ENCODE measurements at regions not wholly inside any gene's neighbourhood (a gene's known extent, or its start where the extent isn't known, plus 50 kb on each side); places are given as distances from the start of the nearest gene placed in this dataset.

DNA sequence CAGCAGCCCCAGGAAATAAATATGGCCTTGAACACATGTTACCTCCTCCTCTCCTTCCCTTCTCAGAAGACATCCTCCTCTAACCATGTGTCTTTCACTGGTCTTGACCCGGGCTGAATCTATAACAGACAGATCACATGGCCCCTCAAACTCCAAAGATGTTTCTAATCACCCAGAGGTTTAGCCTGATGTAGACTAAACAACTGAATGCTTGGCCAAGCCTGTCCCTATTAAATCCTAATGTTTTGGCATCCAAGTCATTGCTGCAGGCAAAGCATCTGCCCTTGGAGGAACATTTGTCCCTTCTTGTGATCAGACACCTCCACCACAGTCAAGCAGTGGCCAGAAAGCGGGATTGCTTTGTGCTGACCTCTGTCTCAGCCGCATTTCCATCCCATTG, 65.5 kb downstream of the ANKRD60 start:
- Histone ChIP-seq H3K27me3 (ENCODE audit: low read depth) (peaks cover 4% of the 10 kb centered on the region), H3K4me3 (no peak overlapping the region), H3K27ac (replicated peaks) (no peak overlapping the region), H3K9me3 (replicated peaks) (no peaks in the 10 kb centered on the region), H3K36me3 (no peaks in the 10 kb centered on the region), H3K4me1 (no peaks in the 10 kb centered on the region)
- TF ChIP-seq, protein P1, sequence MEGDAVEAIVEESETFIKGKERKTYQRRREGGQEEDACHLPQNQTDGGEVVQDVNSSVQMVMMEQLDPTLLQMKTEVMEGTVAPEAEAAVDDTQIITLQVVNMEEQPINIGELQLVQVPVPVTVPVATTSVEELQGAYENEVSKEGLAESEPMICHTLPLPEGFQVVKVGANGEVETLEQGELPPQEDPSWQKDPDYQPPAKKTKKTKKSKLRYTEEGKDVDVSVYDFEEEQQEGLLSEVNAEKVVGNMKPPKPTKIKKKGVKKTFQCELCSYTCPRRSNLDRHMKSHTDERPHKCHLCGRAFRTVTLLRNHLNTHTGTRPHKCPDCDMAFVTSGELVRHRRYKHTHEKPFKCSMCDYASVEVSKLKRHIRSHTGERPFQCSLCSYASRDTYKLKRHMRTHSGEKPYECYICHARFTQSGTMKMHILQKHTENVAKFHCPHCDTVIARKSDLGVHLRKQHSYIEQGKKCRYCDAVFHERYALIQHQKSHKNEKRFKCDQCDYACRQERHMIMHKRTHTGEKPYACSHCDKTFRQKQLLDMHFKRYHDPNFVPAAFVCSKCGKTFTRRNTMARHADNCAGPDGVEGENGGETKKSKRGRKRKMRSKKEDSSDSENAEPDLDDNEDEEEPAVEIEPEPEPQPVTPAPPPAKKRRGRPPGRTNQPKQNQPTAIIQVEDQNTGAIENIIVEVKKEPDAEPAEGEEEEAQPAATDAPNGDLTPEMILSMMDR (IDR thresholded peaks at IDR 0.05; ENCODE audit: borderline replicate concordance): no peak
- DNase-seq: no peak
- intact Hi-C loops (cut with micrococcal nuclease): no loop called here

DNA sequence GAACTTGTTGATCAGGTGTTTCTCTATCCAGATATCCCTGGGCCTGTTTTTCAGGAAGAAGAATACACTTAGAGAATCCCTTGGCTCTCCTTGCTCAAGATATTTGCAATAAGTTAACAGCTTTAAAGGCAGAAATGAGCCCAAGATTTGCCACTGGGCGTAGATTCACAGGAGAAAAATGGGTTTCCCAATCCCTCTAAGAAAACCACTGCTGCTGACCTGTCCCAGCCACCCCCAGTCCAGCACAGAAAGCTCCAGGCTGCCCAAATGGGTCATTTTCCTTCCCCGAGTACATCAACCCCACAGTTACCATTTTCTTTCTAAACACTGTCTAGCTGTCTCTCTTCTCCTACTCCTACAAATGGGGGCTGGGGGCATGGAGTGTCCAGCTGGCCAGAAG, 67.3 kb downstream of the ANKRD60 start:
- Histone ChIP-seq H3K9me3 (replicated peaks) (no peaks in the 10 kb centered on the region), H3K36me3 (no peaks in the 10 kb centered on the region), H3K4me1 (no peaks in the 10 kb centered on the region), H3K27me3 (ENCODE audit: low read depth) (peaks cover 5% of the 10 kb centered on the region), H3K4me3 (no peak overlapping the region), H3K27ac (replicated peaks) (no peak overlapping the region)
- intact Hi-C loops (cut with micrococcal nuclease): no loop called here
- TF ChIP-seq, protein P1 (IDR thresholded peaks at IDR 0.05; ENCODE audit: borderline replicate concordance): no peak
- no peak for DNase-seq

DNA sequence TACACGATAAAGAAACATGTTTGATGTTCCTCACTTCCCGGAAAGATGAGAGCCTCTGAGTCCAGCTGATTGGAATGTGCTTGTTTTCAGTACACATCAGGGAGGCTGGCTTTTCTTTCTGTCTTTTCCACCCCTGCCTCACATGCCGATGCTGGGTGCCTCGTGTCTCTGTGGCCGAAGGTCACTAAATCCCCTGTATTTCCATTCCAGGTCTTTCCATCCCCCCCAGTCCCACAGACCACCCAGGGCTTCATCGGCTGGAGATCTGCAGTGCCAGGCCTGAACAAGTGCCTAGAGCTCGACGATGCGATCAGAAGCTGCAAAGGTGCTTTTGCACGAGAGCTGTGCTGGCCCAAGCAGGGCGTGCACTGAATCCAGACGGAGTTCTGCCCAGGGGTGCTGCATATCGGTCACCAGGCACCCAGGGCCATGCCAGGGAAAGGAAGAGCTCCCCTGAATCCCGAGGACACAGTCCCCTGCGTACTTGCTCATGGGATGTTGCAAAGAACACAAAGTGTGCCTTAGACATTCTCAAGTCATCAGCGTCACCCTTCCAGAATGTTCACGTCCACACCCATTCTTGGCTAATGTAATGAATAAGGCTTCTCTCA, 67.9 kb downstream of the ANKRD60 start:
- H3K27me3 ChIP-seq (ENCODE audit: low read depth): peaks cover 11% of the 10 kb centered on the region
- no peaks in the 10 kb centered on the region for H3K36me3 ChIP-seq
- H3K9me3 ChIP-seq (replicated peaks): no peaks in the 10 kb centered on the region
- H3K4me3 ChIP-seq: no peak overlapping the region
- no peak for DNase-seq
- no peaks in the 10 kb centered on the region for H3K4me1 ChIP-seq
- H3K27ac ChIP-seq (replicated peaks): no peak overlapping the region
- intact Hi-C loops (cut with micrococcal nuclease): no loop called here
- TF ChIP-seq, protein P1 (IDR thresholded peaks at IDR 0.05; ENCODE audit: borderline replicate concordance): no peak

DNA sequence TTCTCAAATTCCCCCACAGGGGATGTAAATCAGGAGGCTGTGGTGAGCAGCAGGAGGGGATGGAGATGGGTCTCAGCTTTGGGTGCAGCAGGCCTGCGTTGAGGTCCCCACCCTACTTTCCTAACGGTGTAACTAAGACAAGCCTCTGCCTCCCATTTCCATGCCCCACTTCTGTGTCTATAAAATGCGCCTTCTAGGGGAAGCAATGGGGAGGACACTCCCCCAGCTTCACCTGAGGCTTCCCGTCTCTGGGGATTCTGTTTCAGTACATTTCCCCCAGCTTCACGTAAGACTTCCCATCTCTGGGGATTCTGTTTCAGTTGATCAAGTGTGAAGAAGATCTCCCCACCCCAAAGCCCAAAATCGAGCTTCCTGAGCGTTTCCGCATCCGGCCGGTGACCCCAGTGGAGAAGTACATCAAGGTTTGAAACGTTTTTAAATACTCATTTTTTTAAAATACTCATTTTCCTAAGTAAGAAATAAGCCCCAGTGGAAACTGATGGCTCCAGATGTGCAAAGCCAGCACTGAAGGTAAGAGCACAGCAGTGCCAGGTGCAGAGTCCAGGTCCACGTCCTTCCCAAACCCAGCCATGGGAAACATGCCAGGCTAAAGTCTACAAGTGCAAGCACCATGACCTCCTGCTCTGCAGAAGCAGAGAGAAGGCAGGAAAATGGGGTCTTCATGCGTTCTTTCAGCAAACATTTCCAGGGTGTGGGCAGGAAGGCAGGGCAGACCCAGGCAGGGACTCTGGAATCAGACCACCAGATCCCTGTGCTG, 73.1 kb downstream of the ANKRD60 start:
- no peak overlapping the region for H3K4me3 ChIP-seq
- no peak overlapping the region for H3K27ac ChIP-seq (replicated peaks)
- peaks cover 59% of the 10 kb centered on the region for H3K27me3 ChIP-seq (ENCODE audit: low read depth)
- TF ChIP-seq, protein P1 (IDR thresholded peaks at IDR 0.05; ENCODE audit: borderline replicate concordance): no peak
- intact Hi-C loops (cut with micrococcal nuclease): no loop called here
- H3K4me1 ChIP-seq: no peaks in the 10 kb centered on the region
- H3K36me3 ChIP-seq: no peaks in the 10 kb centered on the region
- no peak for DNase-seq
- H3K9me3 ChIP-seq (replicated peaks): no peaks in the 10 kb centered on the region

DNA sequence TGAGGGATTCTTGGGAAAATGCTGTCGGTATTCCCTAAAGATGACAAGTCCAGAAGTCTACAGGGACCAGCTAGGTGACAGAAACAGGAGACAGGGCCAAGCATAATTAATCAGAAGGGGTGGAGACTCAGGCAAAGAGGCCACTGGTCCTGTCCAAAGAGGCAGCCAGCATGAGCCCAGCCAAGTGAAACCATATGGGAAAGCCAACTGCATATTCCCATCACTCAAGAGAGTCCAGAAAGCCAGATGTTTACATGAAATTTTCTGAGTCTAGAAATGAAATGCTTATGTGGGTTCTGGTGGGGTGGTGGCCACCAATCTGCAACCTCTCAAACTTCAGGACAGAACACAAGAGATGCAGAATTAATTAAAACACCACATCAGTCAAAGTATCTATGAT, 74.3 kb downstream of the ANKRD60 start:
- H3K4me1 ChIP-seq: no peaks in the 10 kb centered on the region
- no peak for DNase-seq
- H3K4me3 ChIP-seq: no peak overlapping the region
- H3K9me3 ChIP-seq (replicated peaks): no peaks in the 10 kb centered on the region
- intact Hi-C loops (cut with micrococcal nuclease): no loop called here
- H3K36me3 ChIP-seq: no peaks in the 10 kb centered on the region
- peaks cover 72% of the 10 kb centered on the region for H3K27me3 ChIP-seq (ENCODE audit: low read depth)
- TF ChIP-seq, protein P1 (IDR thresholded peaks at IDR 0.05; ENCODE audit: borderline replicate concordance): no peak
- no peak overlapping the region for H3K27ac ChIP-seq (replicated peaks)

Data from left ventricle myocardium inferior (tissue), 1 donor.